ENCODE measurements at regions not wholly inside any gene's neighbourhood (a gene's known extent, or its start where the extent isn't known, plus 50 kb on each side); places are given as distances from the start of the nearest gene placed in this dataset.

DNA sequence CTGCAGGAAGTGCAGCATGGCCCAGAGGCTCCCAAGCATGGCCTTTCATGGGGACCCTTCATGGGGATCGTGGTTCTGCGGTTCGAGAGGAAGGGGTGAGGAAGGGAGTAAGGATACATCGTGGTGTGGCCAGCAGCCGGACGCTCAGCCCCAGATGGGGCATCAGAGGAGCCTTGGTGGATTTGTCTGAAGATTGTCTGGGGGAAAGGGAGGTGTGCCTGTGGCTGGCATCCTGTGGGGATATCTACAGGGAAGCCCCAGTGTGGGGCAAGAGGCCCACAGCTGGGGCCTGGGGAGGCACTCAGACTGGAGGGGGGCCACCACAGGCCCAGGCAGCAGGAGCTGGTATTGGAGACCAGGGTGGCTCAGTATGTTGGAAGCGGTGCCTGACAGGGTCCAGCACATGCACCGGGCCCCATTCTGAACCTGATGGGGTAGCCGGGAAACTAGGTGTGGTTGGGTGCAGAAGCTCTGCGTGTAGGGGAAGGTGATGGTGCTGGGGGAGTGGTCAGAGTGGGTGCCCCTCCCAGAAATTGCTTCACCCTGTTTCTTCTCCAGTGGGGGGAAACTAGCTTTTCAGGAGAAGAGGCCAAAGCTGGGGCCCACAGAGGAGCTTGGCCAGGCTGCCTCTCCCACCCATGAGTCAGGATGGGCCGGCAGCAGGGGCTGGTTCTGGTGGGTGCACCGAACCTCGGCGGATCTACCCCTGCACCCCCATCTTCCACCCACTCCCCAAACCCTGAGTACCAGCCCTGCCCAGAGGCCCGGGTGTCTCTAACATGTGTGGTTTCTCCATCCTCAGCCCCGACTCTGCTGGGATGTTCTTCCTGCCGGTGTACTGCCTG, 274.4 kb upstream of the HDAC4 start:
- Mint-ChIP-seq H3K36me3 (ENCODE audit: low read depth) (no peaks in the 10 kb centered on the region), H3K4me1 (ENCODE audit: low read depth) (no peaks in the 10 kb centered on the region), H3K9me3 (no peaks in the 10 kb centered on the region), H3K4me3 (no peak overlapping the region), H3K27ac (no peak overlapping the region), H3K27me3 (no peaks in the 10 kb centered on the region)
- no peak for DNase-seq

DNA sequence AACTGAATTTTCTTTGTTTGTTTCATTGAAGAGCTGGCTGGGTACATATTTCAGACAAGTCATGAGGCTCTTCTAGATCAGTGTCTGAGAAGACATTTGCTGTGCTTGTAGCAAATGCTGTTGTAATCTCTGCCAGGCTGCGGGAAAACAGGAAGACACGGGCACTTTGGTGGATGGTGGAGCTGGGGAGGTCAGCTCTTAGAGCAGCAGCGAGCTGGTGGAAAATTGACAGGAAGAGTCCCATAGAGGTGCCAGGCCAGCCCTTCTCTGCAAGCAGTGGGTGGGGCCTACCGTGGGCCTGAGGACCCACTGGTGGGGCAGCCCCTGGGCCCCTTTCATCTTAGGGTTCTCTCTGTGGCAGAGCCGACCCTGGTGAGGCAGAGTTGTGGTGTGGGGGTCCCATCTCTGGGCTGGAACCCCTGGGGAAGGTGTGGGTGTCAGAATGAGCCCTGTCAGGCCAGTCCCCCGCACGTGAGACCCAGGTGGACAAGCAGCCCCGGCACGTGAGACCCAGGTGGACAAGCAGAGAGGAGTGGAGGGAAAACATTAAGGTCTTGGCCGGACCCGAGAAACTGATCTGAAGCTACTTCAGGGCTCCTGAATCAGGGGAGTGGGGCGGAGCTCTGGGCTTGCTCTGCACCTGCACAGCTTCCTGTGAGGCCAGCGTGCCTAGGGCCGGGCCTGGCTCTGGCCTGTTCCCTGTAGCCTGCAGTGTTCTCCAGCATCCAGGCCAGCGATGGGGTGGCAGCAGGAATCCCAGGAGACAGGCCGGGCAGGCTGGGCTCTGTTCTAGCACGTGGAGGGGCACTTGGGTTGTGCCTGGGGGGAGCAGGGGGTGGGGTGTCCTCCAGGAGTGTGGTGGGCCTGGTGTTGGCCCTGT, 273.5 kb upstream of the HDAC4 start:
- DNase-seq: no peak
- no peaks in the 10 kb centered on the region for H3K27me3 Mint-ChIP-seq
- H3K4me1 Mint-ChIP-seq (ENCODE audit: low read depth): no peaks in the 10 kb centered on the region
- H3K27ac Mint-ChIP-seq: no peak overlapping the region
- no peak overlapping the region for H3K4me3 Mint-ChIP-seq
- no peaks in the 10 kb centered on the region for H3K9me3 Mint-ChIP-seq
- no peaks in the 10 kb centered on the region for H3K36me3 Mint-ChIP-seq (ENCODE audit: low read depth)

DNA sequence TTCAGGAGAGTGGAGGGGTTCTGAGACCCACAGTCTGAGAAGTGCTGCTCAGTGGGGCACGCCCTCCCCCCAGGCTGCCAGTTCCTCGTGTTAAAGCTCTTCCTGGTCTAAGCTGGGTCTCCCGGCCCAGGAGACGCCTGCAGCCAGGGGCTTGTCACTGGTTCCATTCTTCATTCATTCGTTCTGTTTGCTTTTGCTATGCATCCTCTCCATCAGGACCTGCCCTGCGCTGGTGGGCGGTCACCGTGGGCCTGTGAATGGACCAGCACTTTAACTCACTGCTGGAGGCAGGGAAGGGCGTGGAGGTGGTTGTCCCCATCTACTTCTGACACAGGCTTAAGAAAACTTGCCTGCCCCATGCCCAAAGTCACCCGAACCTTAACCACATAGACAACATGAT, 272.8 kb upstream of the HDAC4 start:
- H3K36me3 Mint-ChIP-seq (ENCODE audit: low read depth): no peaks in the 10 kb centered on the region
- no peaks in the 10 kb centered on the region for H3K27me3 Mint-ChIP-seq
- H3K27ac Mint-ChIP-seq: no peak overlapping the region
- no peak for DNase-seq
- H3K4me1 Mint-ChIP-seq (ENCODE audit: low read depth): no peaks in the 10 kb centered on the region
- no peaks in the 10 kb centered on the region for H3K9me3 Mint-ChIP-seq
- H3K4me3 Mint-ChIP-seq: no peak overlapping the region

- H3K4me3 Mint-ChIP-seq: no peak overlapping the region
- H3K36me3 Mint-ChIP-seq (ENCODE audit: low read depth): no peaks in the 10 kb centered on the region
- no peaks in the 10 kb centered on the region for H3K27me3 Mint-ChIP-seq
- DNase-seq: no peak
- H3K27ac Mint-ChIP-seq: no peak overlapping the region
- no peaks in the 10 kb centered on the region for H3K4me1 Mint-ChIP-seq (ENCODE audit: low read depth)
- no peaks in the 10 kb centered on the region for H3K9me3 Mint-ChIP-seq
Measured at GRCh38 chr2:239671916-239672849, 271.4 kb upstream of the HDAC4 start.

GRCh38 chr2:239671471-239671870, 270.7 kb upstream of the HDAC4 start:
- no peaks in the 10 kb centered on the region for H3K36me3 Mint-ChIP-seq (ENCODE audit: low read depth)
- DNase-seq: no peak
- H3K9me3 Mint-ChIP-seq: no peaks in the 10 kb centered on the region
- no peaks in the 10 kb centered on the region for H3K27me3 Mint-ChIP-seq
- H3K27ac Mint-ChIP-seq: no peak overlapping the region
- no peaks in the 10 kb centered on the region for H3K4me1 Mint-ChIP-seq (ENCODE audit: low read depth)
- H3K4me3 Mint-ChIP-seq: no peak overlapping the region

GRCh38 chr2:239670463-239671120, 269.8 kb upstream of the HDAC4 start:
- no peak overlapping the region for H3K27ac Mint-ChIP-seq
- no peaks in the 10 kb centered on the region for H3K9me3 Mint-ChIP-seq
- no peaks in the 10 kb centered on the region for H3K27me3 Mint-ChIP-seq

DNA sequence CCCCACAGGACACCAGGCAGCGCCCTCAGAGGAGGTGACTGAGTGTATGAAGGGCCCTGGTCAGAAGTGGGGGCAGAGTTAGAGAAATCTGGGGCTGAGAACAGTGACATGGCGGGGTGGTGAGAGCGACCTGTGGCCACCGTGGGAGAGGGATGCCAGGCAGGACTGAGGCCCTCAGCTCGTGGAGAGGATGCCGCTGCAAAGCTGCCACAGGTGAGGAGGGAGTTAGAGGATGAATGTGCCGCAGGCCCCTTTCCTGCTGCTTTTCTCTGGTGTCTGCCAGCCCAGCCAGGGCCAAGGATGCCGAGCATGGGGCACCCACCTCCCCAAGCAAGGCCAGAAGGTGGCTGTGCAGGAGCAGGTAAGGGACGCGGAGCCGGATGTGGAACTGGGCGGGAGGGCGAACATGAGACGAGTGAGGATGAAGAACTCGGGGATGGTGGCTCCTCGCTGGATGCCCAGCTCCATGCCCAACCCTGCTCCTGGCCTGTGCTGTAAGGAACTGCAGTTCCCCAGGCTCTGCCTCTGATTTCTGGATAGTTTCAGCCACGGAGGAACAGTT, 269.2 kb upstream of the HDAC4 start:
- Mint-ChIP-seq H3K9me3 (no peaks in the 10 kb centered on the region), H3K27ac (no peak overlapping the region), H3K4me1 (ENCODE audit: low read depth) (no peaks in the 10 kb centered on the region), H3K4me3 (no peak overlapping the region), H3K27me3 (no peaks in the 10 kb centered on the region), H3K36me3 (ENCODE audit: low read depth) (no peaks in the 10 kb centered on the region)
- DNase-seq: peak; percentile 12

More at GRCh38 chr2:239670463-239671120, 269.8 kb upstream of the HDAC4 start:
- H3K4me3 Mint-ChIP-seq: no peak overlapping the region
- peak; percentile 14 for DNase-seq
- no peaks in the 10 kb centered on the region for H3K4me1 Mint-ChIP-seq (ENCODE audit: low read depth)
- no peaks in the 10 kb centered on the region for H3K36me3 Mint-ChIP-seq (ENCODE audit: low read depth)

- Mint-ChIP-seq H3K27me3 (no peaks in the 10 kb centered on the region), H3K4me1 (ENCODE audit: low read depth) (no peaks in the 10 kb centered on the region), H3K36me3 (ENCODE audit: low read depth) (no peaks in the 10 kb centered on the region), H3K9me3 (no peaks in the 10 kb centered on the region), H3K4me3 (no peak overlapping the region), H3K27ac (no peak overlapping the region)
- DNase-seq: peak; percentile 11
Measured at GRCh38 chr2:239669181-239669898, 268.5 kb upstream of the HDAC4 start.

- Mint-ChIP-seq H3K27ac (no peak overlapping the region), H3K4me3 (no peak overlapping the region), H3K9me3 (no peaks in the 10 kb centered on the region), H3K27me3 (no peaks in the 10 kb centered on the region), H3K4me1 (ENCODE audit: low read depth) (no peaks in the 10 kb centered on the region), H3K36me3 (ENCODE audit: low read depth) (no peaks in the 10 kb centered on the region)
- no peak for DNase-seq
Measured at GRCh38 chr2:239668651-239669050, 267.8 kb upstream of the HDAC4 start.

DNA sequence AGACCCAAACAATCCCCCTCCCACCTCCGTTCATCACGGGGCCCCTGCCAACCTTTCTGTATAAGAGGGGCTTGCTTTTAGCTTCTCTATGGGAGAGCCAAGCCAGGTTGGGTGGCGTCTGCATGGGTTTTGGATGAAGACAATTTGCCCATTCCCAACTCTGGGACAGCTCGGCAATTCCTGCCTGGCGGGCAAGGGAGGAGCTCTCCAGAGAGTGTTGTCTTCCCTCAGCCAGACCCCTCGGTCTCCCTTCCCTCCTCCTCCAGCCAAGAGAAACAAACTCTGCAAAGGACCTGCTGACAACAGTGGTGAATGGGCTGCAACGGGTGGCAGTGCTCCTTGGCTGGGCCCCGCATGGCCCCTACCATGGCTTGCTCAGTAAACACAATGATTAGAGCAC, 267.2 kb upstream of the HDAC4 start:
- H3K36me3 Mint-ChIP-seq (ENCODE audit: low read depth): no peaks in the 10 kb centered on the region
- peaks cover 3% of the 10 kb centered on the region for H3K27me3 Mint-ChIP-seq
- H3K27ac Mint-ChIP-seq: no peak overlapping the region
- H3K4me3 Mint-ChIP-seq: no peak overlapping the region
- H3K4me1 Mint-ChIP-seq (ENCODE audit: low read depth): no peaks in the 10 kb centered on the region
- no peaks in the 10 kb centered on the region for H3K9me3 Mint-ChIP-seq
- DNase-seq: peak; percentile 21

DNA sequence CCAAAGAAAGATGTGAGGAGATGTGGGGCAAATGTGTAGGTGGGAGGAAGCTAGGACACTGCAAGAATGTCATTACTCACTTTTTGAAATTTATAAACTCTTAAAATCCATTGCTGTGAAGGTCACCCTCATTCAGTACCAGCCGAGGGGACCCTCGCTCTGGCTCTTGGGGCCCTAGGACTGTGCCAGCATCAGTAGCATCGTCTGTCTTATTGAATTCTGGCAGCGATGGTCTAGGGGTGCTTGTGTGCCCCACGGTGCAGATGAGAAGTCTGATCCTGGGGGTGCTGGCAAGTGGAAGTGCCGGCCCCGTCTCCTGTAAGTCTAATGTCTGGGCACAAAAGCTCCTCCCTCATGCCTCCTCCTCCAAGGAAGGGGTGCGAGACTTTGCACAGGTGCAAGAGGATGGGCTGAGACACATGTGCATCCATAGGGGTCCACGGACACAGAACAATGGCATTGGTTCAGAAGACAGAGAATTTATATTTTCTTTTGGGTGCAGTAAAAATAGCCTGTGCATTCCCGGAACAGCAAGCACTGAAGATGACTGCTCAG, 266.7 kb upstream of the HDAC4 start:
- no peak overlapping the region for H3K4me3 Mint-ChIP-seq
- H3K9me3 Mint-ChIP-seq: no peaks in the 10 kb centered on the region
- H3K4me1 Mint-ChIP-seq (ENCODE audit: low read depth): no peaks in the 10 kb centered on the region
- peaks cover 8% of the 10 kb centered on the region for H3K27me3 Mint-ChIP-seq
- no peak overlapping the region for H3K27ac Mint-ChIP-seq
- DNase-seq: no peak
- H3K36me3 Mint-ChIP-seq (ENCODE audit: low read depth): no peaks in the 10 kb centered on the region

DNA sequence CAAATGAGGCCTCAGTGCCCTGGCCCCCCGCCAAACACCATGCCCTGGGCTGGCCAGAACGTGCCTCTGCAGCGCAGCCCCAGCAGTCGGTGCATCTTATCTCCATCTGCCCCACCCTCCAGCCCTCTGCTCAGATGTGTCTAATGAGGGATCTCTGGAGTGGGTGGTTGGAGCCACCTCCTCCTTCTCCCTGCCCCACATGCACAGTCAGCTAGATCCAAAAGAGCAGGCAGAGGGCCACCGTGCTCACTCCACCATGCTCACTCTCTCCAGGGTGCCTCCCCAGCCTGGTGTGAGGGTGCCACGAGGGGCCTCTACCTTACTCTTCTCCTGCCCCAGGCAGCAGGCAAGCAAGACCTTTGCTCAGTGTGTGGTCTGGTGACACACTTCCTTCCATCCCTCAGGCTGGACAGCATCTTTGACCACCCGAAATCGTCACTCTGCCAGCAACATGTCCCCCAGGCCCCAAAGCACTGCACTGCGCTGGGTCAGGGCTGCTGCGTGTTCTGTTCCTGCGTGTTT, 266.1 kb upstream of the HDAC4 start:
- no peaks in the 10 kb centered on the region for H3K9me3 Mint-ChIP-seq
- H3K27me3 Mint-ChIP-seq: peaks cover 14% of the 10 kb centered on the region

More for the DNA sequence above, 266.1 kb upstream of the HDAC4 start:
- Mint-ChIP-seq H3K36me3 (ENCODE audit: low read depth) (no peaks in the 10 kb centered on the region), H3K27ac (no peak overlapping the region), H3K4me1 (ENCODE audit: low read depth) (no peaks in the 10 kb centered on the region), H3K4me3 (no peak overlapping the region)
- peak; percentile 14 for DNase-seq
